HepG2 (cell line): ENCODE measurements at regions not wholly inside any gene's neighbourhood (a gene's known extent, or its start where the extent isn't known, plus 50 kb on each side); places are given as distances from the start of the nearest gene placed in this dataset.

ENCODE experiments used
- CTCF ChIP-seq: sonication (generic); formaldehyde crosslinking; IDR thresholded peaks from 2 replicates; pipeline ENCODE4 v1.5.0; 2020; ENCODE audit warnings: mild to moderate bottlenecking, missing genetic modification reagents, moderate library complexity
- ESRRA ChIP-seq: sonication (generic); formaldehyde crosslinking; IDR thresholded peaks from 2 replicates; pipeline ENCODE4 v1.5.1; 2020; ENCODE audit warnings: mild to moderate bottlenecking, low read depth, missing genetic modification reagents
- KLF13 ChIP-seq: sonication (generic); formaldehyde crosslinking; IDR thresholded peaks from 2 replicates; pipeline ENCODE4 v1.4.0; 2020; ENCODE audit warnings: mild to moderate bottlenecking, missing genetic modification reagents
- MEIS1 ChIP-seq: sonication (generic); formaldehyde crosslinking; IDR thresholded peaks from 2 replicates; pipeline ENCODE4 v1.9.0; 2021; ENCODE audit warnings: mild to moderate bottlenecking, missing genetic modification reagents, moderate library complexity, borderline replicate concordance
- NR2F1 ChIP-seq, 2 experiments: fragments of 450-650 bp in 1 of 2; formaldehyde crosslinking in 1 of 2; IDR thresholded peaks; 2 replicates each; pipeline versions ENCODE4 v1.5.0 to v1.6.1; 2016 to 2020; ENCODE audit warnings: mild to moderate bottlenecking in 1 of 2, missing compliant biosample characterization in 1 of 2, missing genetic modification reagents in 1 of 2, moderate library complexity in 1 of 2
- REST ChIP-seq, 2 experiments: IDR thresholded peaks; 2 replicates each; pipeline ENCODE4 v1.6.1; 2011 to 2012; ENCODE audit warnings: low read length in 2 of 2, borderline replicate concordance in 1 of 2, low read depth in 1 of 2, mild to moderate bottlenecking in 1 of 2, moderate library complexity in 1 of 2
- ZNF180 ChIP-seq: sonication (generic); formaldehyde crosslinking; IDR thresholded peaks from 2 replicates; pipeline ENCODE4 v1.4.0; 2020; ENCODE audit warnings: low read depth, missing genetic modification reagents, borderline replicate concordance
- ZNF274 ChIP-seq: sonication (generic); formaldehyde crosslinking; IDR thresholded peaks from 2 replicates; pipeline ENCODE4 v1.5.1; 2020; ENCODE audit warnings: mild to moderate bottlenecking, missing genetic modification reagents
- ZNF451 ChIP-seq: sonication (generic); formaldehyde crosslinking; IDR thresholded peaks from 2 replicates; pipeline ENCODE4 v1.5.0; 2020; ENCODE audit warnings: mild to moderate bottlenecking, missing genetic modification reagents
- ZNF850 ChIP-seq: sonication (generic); formaldehyde crosslinking; conservative IDR thresholded peaks from 2 replicates; pipeline ENCODE4 v1.9.0; 2021; ENCODE audit warnings: mild to moderate bottlenecking, missing genetic modification reagents

GRCh38 chr6:110042670-110043296, 64.7 kb downstream of the GPR6 start:
- TF ChIP-seq MEIS1 (CRISPR knock-in tag) (no peak), ESRRA (CRISPR knock-in tag) (no peak), NR2F1 (CRISPR knock-in tag; IDR thresholded peaks at IDR 0.05) (no peak), ZNF180 (CRISPR knock-in tag) (no peak), KLF13 (CRISPR knock-in tag) (no peak), CTCF (CRISPR knock-in tag) (no peak), ZNF451 (CRISPR knock-in tag) (no peak), ZNF274 (CRISPR knock-in tag) (no peak), ZNF850 (CRISPR knock-in tag) (no peak), REST (IDR thresholded peaks at IDR 0.05; ENCODE audit: borderline replicate concordance in 1 of 2, low read depth in 1 of 2, low read length in 2 of 2) (no peak)
